ENCODE measurements at regions not wholly inside any gene's neighbourhood (a gene's known extent, or its start where the extent isn't known, plus 50 kb on each side); places are given as distances from the start of the nearest gene placed in this dataset.

DNA sequence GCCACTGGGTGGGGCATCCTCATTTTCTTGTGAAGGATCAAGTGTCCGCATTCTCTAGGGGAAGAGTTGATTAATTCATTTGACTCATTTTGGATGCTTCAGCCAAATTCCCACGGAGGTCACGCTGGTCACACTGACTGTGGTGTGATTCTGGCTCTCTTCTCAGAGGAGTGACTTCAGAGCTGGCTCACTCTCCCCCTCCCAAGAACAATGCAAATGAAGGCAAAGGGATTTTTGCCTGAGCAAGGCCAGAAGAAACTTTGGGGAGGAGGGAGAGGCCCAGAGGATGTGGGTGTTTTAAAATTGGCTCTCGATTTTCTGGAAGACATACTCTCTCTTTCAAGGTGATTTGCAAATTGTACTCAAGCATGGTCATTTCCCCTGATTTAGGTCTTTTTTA is 51.1 kb upstream of the LMO2 start:
- no peak overlapping the region for H2AFZ ChIP-seq
- H3K4me2 ChIP-seq (ENCODE audit: low read length), result no peak overlapping the region
- TF ChIP-seq, protein P1, sequence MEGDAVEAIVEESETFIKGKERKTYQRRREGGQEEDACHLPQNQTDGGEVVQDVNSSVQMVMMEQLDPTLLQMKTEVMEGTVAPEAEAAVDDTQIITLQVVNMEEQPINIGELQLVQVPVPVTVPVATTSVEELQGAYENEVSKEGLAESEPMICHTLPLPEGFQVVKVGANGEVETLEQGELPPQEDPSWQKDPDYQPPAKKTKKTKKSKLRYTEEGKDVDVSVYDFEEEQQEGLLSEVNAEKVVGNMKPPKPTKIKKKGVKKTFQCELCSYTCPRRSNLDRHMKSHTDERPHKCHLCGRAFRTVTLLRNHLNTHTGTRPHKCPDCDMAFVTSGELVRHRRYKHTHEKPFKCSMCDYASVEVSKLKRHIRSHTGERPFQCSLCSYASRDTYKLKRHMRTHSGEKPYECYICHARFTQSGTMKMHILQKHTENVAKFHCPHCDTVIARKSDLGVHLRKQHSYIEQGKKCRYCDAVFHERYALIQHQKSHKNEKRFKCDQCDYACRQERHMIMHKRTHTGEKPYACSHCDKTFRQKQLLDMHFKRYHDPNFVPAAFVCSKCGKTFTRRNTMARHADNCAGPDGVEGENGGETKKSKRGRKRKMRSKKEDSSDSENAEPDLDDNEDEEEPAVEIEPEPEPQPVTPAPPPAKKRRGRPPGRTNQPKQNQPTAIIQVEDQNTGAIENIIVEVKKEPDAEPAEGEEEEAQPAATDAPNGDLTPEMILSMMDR (IDR thresholded peaks at IDR 0.05), result no peak
- H3K79me2 ChIP-seq, result no peaks in the 10 kb centered on the region
- H3K36me3 ChIP-seq (ENCODE audit: control insufficient read depth, insufficient read depth, low read length), result no peaks in the 10 kb centered on the region
- H3K27ac ChIP-seq, result no peak overlapping the region
- H3K9me3 ChIP-seq (ENCODE audit: control insufficient read depth, low read length), result no peaks in the 10 kb centered on the region
- H3K4me1 ChIP-seq, result no peaks in the 10 kb centered on the region
- H3K4me3 ChIP-seq (ENCODE audit: low read depth, low read length), result no peak overlapping the region
- H3K27me3 ChIP-seq (ENCODE audit: control insufficient read depth, insufficient read depth, low read length), result no peaks in the 10 kb centered on the region
- H3K9ac ChIP-seq, result no peak overlapping the region

DNA sequence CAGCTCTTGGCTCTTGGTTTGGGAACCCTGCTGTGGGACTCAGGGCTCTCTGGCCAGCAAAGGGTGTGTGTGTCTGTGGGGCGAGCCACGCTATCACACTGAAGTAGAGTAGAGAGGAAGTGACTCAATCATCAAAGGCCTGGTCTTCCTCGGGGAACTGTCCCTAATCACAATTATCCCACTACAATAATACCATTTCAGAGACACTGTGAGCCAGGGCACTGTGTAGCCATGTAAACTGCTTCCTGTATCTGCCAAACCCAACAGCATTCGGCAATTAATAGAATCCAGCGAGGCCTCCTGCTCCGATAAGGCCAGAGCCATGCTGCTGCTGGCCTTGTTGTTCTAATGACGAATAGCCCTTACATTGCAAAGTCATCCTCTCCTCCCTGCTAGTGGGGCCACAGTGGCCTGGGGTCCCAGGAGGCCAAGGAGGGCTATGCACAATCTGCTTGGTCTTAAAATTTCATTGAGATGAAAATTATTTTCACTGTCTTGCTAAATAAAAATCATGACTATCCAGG is 49.8 kb upstream of the LMO2 start:
- H3K79me2 ChIP-seq, result no peaks in the 10 kb centered on the region
- no peaks in the 10 kb centered on the region for H3K27me3 ChIP-seq (ENCODE audit: control insufficient read depth, insufficient read depth, low read length)
- H3K4me1 ChIP-seq, result no peaks in the 10 kb centered on the region
- H3K4me2 ChIP-seq (ENCODE audit: low read length), result no peak overlapping the region
- TF ChIP-seq, protein P1 (IDR thresholded peaks at IDR 0.05), result no peak
- H3K4me3 ChIP-seq (ENCODE audit: low read depth, low read length), result no peak overlapping the region
- H3K9ac ChIP-seq, result no peak overlapping the region
- no peaks in the 10 kb centered on the region for H3K9me3 ChIP-seq (ENCODE audit: control insufficient read depth, low read length)
- no peaks in the 10 kb centered on the region for H3K36me3 ChIP-seq (ENCODE audit: control insufficient read depth, insufficient read depth, low read length)
- no peak overlapping the region for H3K27ac ChIP-seq
- H2AFZ ChIP-seq, result no peak overlapping the region

All from parathyroid adenoma (tissue), 2 donors.